ENCODE measurements at regions not wholly inside any gene's neighbourhood (a gene's known extent, or its start where the extent isn't known, plus 50 kb on each side); places are given as distances from the start of the nearest gene placed in this dataset.

GRCh38 chr15:35928847-35929246 is 382.9 kb upstream of the DPH6 start (continued):
- TF ChIP-seq BCLAF1 (IDR thresholded peaks at IDR 0.05) = no peak
- TF ChIP-seq BRCA1 (IDR thresholded peaks at IDR 0.05; ENCODE audit: low read depth, low read length) = no peak

- ChIA-PET POLR2A (no interaction called here), SMC1A (ENCODE audit: uncharacterized antibody, unreplicated experiment) (interaction anchor here (0.6 to 1.3 kb wide), 2 partner anchors 94 to 1799 kb away, joined by 3 read pairs; no protein-coding TSS in a partner anchor)
- peak; percentile 91 for TF ChIP-seq IRF4 (IDR thresholded peaks at IDR 0.05; ENCODE audit: low read depth, low read length)
- no peak for TF ChIP-seq E2F8 (IDR thresholded peaks at IDR 0.05; ENCODE audit: low read depth, partially characterized antibody)
- peak; percentile 55 to 69; a peak in 2 of 4 replicates for TF ChIP-seq BHLHE40 (IDR thresholded peaks at IDR 0.05; ENCODE audit: borderline replicate concordance in 1 of 2, low read depth in 2 of 2, low read length in 1 of 2)
- no peak for TF ChIP-seq ZBTB33 (IDR thresholded peaks at IDR 0.05)
- peak; percentile 95 for TF ChIP-seq JUNB (IDR thresholded peaks at IDR 0.05)
- TF ChIP-seq WRNIP1 (IDR thresholded peaks at IDR 0.05; ENCODE audit: borderline replicate concordance, low read depth, low read length) = no peak
- no peak for TF ChIP-seq USF1 (IDR thresholded peaks at IDR 0.05; ENCODE audit: borderline replicate concordance, extremely low read length, insufficient read depth, low read depth, low read length)
- TF ChIP-seq POLR2A (IDR thresholded peaks at IDR 0.05; ENCODE audit: low read depth, low read length) = 0 out of 2 replicates have a peak, but pooled peaks have one; percentile 25
- TF ChIP-seq EP300 (IDR thresholded peaks at IDR 0.05; ENCODE audit: borderline replicate concordance in 1 of 2, control insufficient read depth in 1 of 2, low read depth in 2 of 2, low read length in 2 of 2) = peak in 1 of 2 experiments; percentile 54; a peak in 2 of 4 replicates
- TF ChIP-seq CHD2 (IDR thresholded peaks at IDR 0.05; ENCODE audit: borderline replicate concordance, low read depth, low read length) = no peak
- no peak for TF ChIP-seq RBBP5 (conservative IDR thresholded peaks at IDR 0.05)
These were observed 383.9 kb upstream of the DPH6 start for GRCh38 chr15:35929740-35930444.

More at GRCh38 chr15:35929740-35930444, 383.9 kb upstream of the DPH6 start:
- ATAC-seq = peak; percentile 90
- ChIA-PET RAD21 (ENCODE audit: unreplicated experiment) (interaction anchor here (0.6 kb wide), 1 partner anchor 936 kb away, joined by 3 read pairs; no protein-coding TSS in a partner anchor), CTCF (no interaction called here)
- intact Hi-C loops (cut with micrococcal nuclease; ENCODE audit: unreplicated experiment) (no loop called here), in situ Hi-C loops (cut with MboI) (no loop called here)
- DNase-seq (ENCODE audit: low read depth, low spot score) = peak; percentile 57
- 1% methylated on average over 4 of the region's 4 CpGs for WGBS (ENCODE audit: insufficient coverage, insufficient replicate concordance, low lambda C conversion rate, missing lambda C conversion rate)
- FAIRE-seq = no peak
- H4K20me1 ChIP-seq (ENCODE audit: control insufficient read depth, insufficient read depth) = no peaks in the 10 kb centered on the region
- H2AFZ ChIP-seq (ENCODE audit: control insufficient read depth, low read depth, low read length) = peak overlapping the region; percentile 67
- BruUV-seq (replicated peaks) = no TSS peak
- peak overlapping the region; percentile 59 for H3K27ac ChIP-seq (ENCODE audit: control insufficient read depth, insufficient read depth)
- H3K4me1 ChIP-seq (ENCODE audit: control insufficient read depth, insufficient read depth, low read length) = peaks cover 13% of the 10 kb centered on the region
- H3K79me2 ChIP-seq (ENCODE audit: control insufficient read depth, insufficient read depth, low read length) = no peaks in the 10 kb centered on the region
- H3K9me3 ChIP-seq (replicated peaks; ENCODE audit: control insufficient read depth, insufficient read depth, low read length) = no peaks in the 10 kb centered on the region
- H3K4me3 ChIP-seq = no peak overlapping the region; the same call in 1 of the 2 replicates
- H3K9ac ChIP-seq (ENCODE audit: control insufficient read depth, insufficient read depth, low read length) = no peak overlapping the region
- no peaks in the 10 kb centered on the region for H3K27me3 ChIP-seq (replicated peaks in 1 of 2; ENCODE audit: control insufficient read depth in 2 of 2, insufficient read depth in 2 of 2, low read length in 1 of 2)
- H3K36me3 ChIP-seq (ENCODE audit: control insufficient read depth in 2 of 2, insufficient read depth in 2 of 2, low read length in 1 of 2) = no peaks in the 10 kb centered on the region
- peak overlapping the region; percentile 36 for H3K4me2 ChIP-seq (ENCODE audit: control insufficient read depth, insufficient read depth)

All from GM12878 (cell line).